ENCODE measurements at regions not wholly inside any gene's neighbourhood (a gene's known extent, or its start where the extent isn't known, plus 50 kb on each side); places are given as distances from the start of the nearest gene placed in this dataset.
A peak's percentile ranks its signal among the peaks of the same experiment; 100 is the strongest.

DNA sequence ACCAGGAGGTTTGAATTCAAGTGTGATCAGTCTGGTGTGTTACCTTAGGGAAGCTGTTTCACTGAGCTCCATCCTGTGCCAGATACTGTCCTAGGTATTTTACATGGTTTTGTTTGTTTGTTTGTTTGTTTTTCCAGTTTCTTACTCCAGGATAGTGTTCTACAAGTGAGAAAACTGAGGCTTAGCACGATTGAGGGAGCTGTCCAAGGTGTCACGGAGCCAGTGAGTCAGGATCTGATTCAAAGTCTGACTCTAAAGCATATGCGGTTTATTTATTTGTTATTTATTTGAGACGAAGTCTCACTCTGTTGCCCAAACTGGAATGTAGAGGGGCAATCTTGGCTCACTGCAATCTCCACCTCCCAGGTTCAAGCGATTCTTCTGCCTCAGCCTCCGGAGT, 79.7 kb upstream of the GNG2 start:
- no peak for DNase-seq

DNA sequence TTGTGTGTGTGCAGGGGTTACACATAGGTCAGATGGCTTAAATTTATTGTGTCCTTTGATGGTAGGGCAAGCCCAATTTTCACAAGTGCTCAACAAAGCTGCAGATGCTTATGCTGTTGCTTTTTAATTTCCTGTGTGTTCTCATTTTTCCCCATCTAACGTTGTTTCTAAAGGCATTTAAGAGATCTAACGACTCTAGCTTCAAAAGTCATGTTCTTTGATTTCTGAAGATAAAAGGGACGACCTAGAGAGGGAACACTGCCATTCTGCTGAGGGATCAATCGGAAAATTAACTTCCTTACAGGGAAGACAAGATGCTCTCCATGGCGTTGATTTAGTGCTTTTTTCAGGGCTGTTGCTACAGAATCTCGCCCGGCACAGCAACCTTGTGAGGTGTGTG, 79.0 kb upstream of the GNG2 start:
- DNase-seq = no peak

DNA sequence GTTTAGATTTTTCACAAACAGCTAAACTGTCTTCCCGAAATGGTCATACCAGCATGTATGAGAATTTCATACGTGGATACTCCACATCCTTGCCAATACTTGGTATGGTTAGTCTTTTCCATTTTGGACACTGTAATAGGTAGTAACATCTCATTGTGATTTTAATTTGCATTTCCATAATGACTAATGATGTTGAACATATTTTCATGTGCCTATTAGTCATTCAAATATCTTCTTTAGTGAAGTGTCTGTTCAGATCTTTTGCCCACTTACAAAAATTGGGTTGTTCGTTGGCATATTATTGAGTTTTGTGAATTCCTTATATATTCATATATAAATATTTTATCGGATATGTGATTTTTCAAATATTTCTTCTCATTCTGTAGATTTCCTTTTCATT, 78.0 kb upstream of the GNG2 start:
- DNase-seq = no peak

DNA sequence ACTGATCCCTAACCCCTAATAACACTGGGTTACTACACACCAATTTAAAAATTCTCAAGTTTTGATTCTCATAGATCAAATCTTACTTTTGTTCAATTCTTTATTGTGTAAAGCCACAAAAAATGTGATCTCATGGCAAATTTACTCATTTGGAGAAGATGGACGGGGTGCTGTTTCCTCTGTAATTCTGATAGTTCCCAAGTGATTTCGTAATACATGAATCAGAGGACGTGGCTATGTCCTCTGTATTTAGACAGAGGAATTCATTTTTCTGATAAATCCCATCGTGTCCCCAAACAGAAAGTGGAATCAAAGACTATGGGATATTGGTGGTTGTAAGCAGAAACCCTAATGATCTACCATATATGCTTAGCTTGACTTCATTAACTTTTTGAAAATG, 76.6 kb upstream of the GNG2 start:
- no peak for DNase-seq

DNA sequence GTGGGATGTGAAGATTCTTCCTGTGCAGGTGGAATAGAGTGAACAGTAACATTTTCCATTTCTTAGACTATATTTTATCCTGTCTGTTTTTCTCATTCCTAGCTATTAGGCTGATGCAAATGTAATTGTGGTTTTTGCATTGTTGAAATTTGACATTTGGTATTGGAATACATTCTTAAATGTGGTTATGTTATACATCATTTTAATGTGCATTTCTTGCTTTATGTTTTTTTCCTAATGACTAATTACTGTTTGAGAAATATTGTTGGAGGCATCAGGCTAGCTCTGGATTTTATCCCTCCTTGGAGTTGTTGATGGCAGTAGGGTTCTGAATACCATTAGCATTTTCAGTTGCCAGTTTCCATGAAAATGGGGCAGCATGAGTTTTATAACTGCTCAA, 75.9 kb upstream of the GNG2 start:
- DNase-seq = no peak

DNA sequence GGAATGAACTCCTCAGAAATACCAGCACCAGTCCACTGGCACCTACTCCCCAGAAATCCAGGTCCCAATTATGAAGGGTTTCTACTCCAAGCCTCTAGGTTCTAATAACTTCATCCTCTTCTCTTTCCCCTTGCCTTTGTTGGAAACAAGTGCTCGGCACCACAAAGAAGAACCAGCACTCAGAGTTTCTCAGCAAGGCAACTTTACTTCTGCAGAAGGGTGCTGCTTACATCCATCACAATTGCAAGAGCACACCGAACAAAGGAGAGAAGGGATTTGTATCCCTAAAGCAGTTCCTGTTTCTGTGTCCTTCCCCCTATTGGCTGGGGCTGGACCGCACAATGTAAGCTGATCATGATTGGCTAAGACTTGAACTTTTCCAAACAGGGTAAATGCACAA, 74.2 kb upstream of the GNG2 start:
- no peak for DNase-seq

DNA sequence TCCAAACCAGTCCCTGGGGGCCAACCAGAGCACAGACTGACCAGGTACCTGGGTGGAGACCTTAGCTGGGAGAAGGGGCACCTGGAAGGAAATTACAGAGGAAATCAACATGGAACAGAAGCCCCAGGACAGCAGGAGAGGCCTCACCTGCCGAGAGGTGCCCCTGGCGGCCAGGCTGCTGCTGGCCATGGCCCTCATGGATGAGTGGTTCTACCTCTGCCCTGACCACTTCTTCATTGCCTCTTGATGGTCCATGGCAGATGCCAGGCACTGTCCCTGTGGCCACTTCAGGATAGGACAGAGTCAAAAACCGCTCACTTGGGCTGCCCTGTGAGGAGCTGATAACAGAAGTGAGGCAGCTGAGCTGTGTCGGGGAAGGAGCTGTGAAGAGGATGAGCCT, 73.1 kb upstream of the GNG2 start:
- no peak for DNase-seq

DNA sequence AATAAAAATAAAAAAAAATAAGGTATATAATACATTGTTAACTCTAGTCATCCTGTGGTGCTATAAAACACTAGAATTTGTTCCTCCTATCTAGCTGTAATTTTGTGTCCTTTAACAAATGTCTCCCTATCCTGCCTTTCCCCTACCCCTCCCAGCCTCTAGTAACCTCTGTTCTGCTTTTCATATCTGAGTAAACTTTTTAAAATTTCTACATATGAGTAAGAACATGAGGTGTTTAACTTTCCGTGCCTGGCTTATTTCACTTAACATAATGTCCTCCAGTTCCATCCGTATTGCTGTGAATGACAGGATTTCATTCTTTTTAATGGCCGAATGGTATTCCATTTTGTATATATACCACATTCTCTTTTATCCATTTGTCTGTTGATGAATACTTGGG, 71.3 kb upstream of the GNG2 start:
- DNase-seq = no peak

DNA sequence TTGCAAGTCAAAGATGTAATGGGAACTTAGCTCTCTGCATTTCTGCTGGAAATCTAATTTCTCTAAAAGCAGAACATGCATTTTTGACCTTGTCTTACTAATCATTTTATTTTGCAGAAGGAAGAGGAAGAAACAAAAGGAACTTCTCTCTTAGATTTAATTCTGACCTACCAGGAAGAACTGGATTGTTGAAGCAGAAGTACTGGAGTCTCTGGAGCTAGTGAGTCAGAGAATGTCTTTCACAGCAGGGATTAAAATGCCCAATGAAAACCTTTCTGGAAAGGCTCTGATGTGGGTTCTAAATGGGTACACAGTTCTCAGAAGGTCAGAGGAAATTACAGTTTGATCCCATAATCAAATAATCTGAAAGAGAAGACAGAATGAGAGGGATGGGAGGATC, 70.8 kb upstream of the GNG2 start:
- DNase-seq = no peak

DNA sequence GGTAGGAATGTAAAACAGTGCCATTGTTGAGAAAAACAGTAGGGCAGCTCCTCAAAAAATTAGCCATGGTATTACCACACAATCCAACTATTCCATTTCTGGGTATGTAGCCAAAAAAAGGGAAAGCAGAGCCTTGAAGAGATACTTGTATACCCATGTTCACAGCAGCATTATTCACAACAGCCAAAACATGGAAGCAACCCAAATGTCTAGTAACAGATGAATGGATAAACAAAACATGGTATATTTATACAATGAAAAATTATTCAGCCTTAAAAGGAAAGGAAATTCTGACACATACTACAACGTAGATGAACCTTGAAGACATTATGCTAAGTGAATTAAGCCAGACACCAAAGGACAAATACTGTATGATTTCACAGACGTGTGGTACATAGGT, 67.6 kb upstream of the GNG2 start:
- DNase-seq = no peak

DNA sequence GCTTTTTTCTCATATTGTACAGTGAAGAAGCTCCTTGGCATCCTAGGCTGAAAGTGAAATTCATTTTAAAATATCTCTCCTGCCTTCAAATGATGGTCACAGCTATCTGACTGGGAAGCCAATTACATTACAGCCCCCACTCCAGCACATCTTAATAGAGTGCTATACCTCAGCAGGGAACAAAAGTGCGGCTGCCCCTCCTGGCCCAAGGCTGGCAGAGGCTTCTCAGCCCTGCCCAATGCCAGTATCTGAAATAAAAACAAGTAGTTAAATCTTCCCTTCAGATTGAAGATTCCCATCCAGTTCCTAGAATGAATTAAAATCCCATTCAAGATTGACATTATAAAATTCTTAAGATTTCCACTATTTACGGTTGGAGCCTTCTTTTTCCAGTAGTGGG, 54.9 kb upstream of the GNG2 start:
- no peak for DNase-seq

DNA sequence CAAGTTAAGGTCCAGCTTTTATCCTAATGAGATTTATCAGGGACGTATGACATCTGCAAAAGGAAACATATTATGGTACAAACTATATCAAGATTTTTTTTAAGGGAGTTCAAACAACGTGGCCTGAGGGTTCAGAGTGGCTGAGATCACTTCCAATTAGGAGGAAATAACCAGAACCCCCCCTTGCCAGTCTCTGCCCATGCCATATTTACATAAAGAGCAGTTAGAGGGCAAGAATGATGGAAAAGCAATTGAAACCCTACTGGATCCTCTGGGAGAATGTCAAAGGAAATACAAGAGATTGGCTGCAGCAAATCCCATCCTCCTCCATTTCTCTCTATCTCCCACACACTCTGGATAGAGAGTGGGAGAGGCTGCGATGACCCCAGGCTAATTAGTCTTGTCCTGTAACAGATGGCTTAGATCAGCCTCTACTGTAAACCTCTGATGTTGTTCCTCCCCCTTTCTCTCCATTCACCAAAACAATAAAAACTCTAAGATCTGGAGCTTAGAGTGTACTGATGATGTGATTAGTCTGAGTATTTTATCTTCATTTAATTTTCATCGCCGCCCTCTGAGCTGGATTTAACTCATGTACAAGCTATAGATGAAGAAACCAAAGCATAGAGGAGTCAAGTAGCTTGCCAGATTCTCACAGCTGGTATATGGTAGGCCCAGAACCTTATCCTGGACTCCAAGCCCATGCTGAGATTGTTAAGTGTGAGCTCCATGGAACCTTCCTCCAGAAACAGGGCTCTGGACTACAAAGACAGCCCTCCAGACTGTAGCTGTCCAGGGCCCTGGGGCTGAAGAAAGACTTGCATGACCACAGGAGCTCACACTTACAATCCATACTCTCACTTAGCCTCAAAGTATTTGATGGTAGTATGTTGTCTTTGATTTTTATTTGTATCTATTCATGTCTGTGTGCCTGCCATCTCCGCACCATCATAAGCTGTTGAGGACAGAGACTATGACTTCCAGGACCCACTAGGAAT, 54.1 kb upstream of the GNG2 start:
- DNase-seq = no peak

DNA sequence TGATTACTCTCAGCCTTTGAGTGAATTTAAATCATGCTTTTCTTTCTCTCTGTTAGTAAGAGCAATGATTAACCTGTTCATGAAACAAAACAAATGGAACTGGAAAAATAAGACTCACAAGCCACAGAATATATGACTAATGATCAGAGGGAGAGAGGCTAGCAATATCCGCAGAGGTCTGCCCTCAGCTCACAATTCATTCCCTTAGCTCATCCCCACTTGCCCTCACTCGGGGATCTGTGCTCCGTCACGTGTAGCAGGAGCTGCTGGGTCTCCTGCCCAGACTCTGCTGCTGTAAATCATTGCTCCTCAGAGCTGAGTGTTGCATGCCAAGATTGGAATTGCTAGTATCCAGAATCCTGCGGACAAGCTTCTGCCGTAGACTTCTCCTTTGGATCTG, 53.1 kb upstream of the GNG2 start:
- peak; percentile 25 for DNase-seq

Data from femur (tissue), 1 donor.